Stimulated activated CD4-positive, alpha-beta T cell treated with anti-CD3 and anti-CD28 coated beads, Interleukin-12 subunit alpha, Interleukin-12 subunit beta, amount 100 ng/mL, for 4 hours (primary cell): ENCODE measurements at regions not wholly inside any gene's neighbourhood (a gene's known extent, or its start where the extent isn't known, plus 50 kb on each side); places are given as distances from the start of the nearest gene placed in this dataset.
"Not testable (repeated sequence)": the region's sequence is repeated elsewhere in the genome, so short reads cannot be mapped to it uniquely, and the experiment has no call there.

Source experiments
- DNase-seq: peaks from one replicate; pipeline ENCODE4 v3.0.0-alpha.2; 2020

- DNase-seq = no peak
These were observed 61.9 kb upstream of the ATXN1 start for GRCh38 chr6:16822975-16823717.

GRCh38 chr6:16822529-16822928, 61.3 kb upstream of the ATXN1 start:
- no peak for DNase-seq

GRCh38 chr6:16821834-16822264, 60.6 kb upstream of the ATXN1 start:
- no peak for DNase-seq

- not testable (repeated sequence) for DNase-seq
These were observed 59.0 kb upstream of the ATXN1 start for GRCh38 chr6:16820262-16820661.

GRCh38 chr6:16819752-16820151, 58.5 kb upstream of the ATXN1 start:
- DNase-seq = no peak

- DNase-seq = no peak
These were observed 57.8 kb upstream of the ATXN1 start for GRCh38 chr6:16818992-16819626.

- DNase-seq = no peak
These were observed 56.3 kb upstream of the ATXN1 start for GRCh38 chr6:16817594-16817993.

GRCh38 chr6:16816891-16817290, 55.6 kb upstream of the ATXN1 start:
- no peak for DNase-seq

- no peak for DNase-seq
These were observed 51.7 kb upstream of the ATXN1 start for GRCh38 chr6:16812993-16813392.

- no peak for DNase-seq
These were observed 50.2 kb upstream of the ATXN1 start for GRCh38 chr6:16811277-16811979.
